ENCODE measurements at regions not wholly inside any gene's neighbourhood (a gene's known extent, or its start where the extent isn't known, plus 50 kb on each side); places are given as distances from the start of the nearest gene placed in this dataset.

DNA sequence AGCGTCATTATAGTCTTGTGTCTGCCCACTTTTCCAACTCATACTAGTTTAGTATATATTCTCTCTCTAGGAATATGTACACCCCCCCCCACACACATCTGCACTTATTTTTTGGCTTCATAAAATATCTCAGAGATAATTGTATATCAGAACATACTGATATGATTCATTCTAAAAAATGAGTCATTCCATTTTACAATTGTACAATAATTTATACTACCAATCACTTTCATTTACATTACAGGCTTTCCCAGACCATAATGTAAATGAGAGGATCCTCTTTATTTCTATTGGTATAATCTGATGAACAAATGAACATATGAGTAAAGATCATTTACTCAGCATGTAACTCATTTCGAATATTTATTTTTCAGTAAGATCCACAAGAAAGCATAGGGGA is 1842.9 kb upstream of the C9orf72 start:
- TF ChIP-seq CTCF (IDR thresholded peaks at IDR 0.05) (no peak), POLR2A (IDR thresholded peaks at IDR 0.05) (no peak)
